K562 (cell line): ENCODE measurements at regions not wholly inside any gene's neighbourhood (a gene's known extent, or its start where the extent isn't known, plus 50 kb on each side); places are given as distances from the start of the nearest gene placed in this dataset.

Source experiments
- ATAC-seq: fragments of 200-7000 bp; cut with Tn5 transposase; 3 replicates; pipeline ENCODE4 v1.9.1; 2020; ENCODE audit warnings: moderate library complexity
- BruUV-seq: library from RNA; stranded (reverse); fragments of 400-500 nt; replicated peaks from 2 replicates; lab custom pipeline; 2021; lab: Mats Ljungman, UMichigan
- CTCF ChIA-PET: fragments of 300-600 bp; formaldehyde crosslinking; extraction: SDS; loops from one replicate; lab custom pipeline; 2021; ENCODE audit warnings: low intra/inter-chr PET ratio; lab: Yijun Ruan, JAX
- POLR2A ChIA-PET: fragments of 300-600, 350-650 bp; sonication (Branson Sonifier 250); formaldehyde crosslinking; extraction: SDS; loops from one replicate; lab custom pipeline; 2021; ENCODE audit warnings: antibody characterized with exemption, inconsistent platforms; lab: Yijun Ruan, JAX
- DNase-seq, 4 experiments: peaks; one replicate each; pipeline versions ENCODE4 v3.0.0 to v3.0.0-alpha.2; 2011 to 2018; ENCODE audit warnings: low spot score in 3 of 4, mixed read lengths in 3 of 4; ENCODE audit errors: extremely low read depth in 1 of 4
- FAIRE-seq: peaks from 2 replicates; lab custom pipeline; 2011; peaks lifted over from hg19 to GRCh38; lab: Jason Lieb, UNC
- H2AFZ ChIP-seq: 2 replicates; pipeline ENCODE4 v1.6.0; 2011; ENCODE audit warnings: low read depth, low read length, control low read depth, inconsistent platforms
- H3K27ac ChIP-seq: fragments of 200-600 bp; 3 replicates; pipeline ENCODE4 v1.8.0; 2011; ENCODE audit warnings: low read depth, mild to moderate bottlenecking, control low read depth, inconsistent platforms, low read length, moderate library complexity, mixed read lengths; ENCODE audit errors: extremely low read depth
- H3K27me3 ChIP-seq, 2 experiments: fragments of 300-600 bp in 1 of 2; 2 replicates in 1 of 2; 3 replicates in 1 of 2; pipeline versions ENCODE4 v1.6.0 to v1.8.0; 2011; ENCODE audit warnings: inconsistent platforms in 2 of 2, low read length in 2 of 2, mild to moderate bottlenecking in 1 of 2, mixed read lengths in 1 of 2, moderate library complexity in 1 of 2; ENCODE audit not compliant: control insufficient read depth in 2 of 2, insufficient read depth in 2 of 2
- H3K36me3 ChIP-seq: fragments of 300-600 bp; 3 replicates; pipeline ENCODE4 v1.8.0; 2011; ENCODE audit warnings: mild to moderate bottlenecking, low read length, inconsistent platforms; ENCODE audit not compliant: control insufficient read depth, insufficient read depth
- H3K4me1 ChIP-seq, 2 experiments: fragments of 200-600 bp in 1 of 2; replicated peaks in 1 of 2; 2 replicates in 1 of 2; 3 replicates in 1 of 2; pipeline versions ENCODE4 v1.5.1 to v1.8.0; 2011; ENCODE audit warnings: inconsistent platforms in 2 of 2, low read length in 2 of 2, mild to moderate bottlenecking in 1 of 2, mixed read lengths in 1 of 2, moderate library complexity in 1 of 2; ENCODE audit not compliant: control insufficient read depth in 2 of 2, insufficient read depth in 2 of 2
- H3K4me2 ChIP-seq: 2 replicates; pipeline ENCODE4 v1.6.1; 2011; ENCODE audit warnings: low read length, control low read depth, inconsistent platforms, mixed read lengths; ENCODE audit not compliant: insufficient read depth
- H3K4me3 ChIP-seq: fragments of 200-600 bp; sonication (generic), shearing (Covaris generic); 2 replicates; pipeline ENCODE4 v1.5.1; 2016; ENCODE audit warnings: control low read depth, inconsistent platforms
- H3K79me2 ChIP-seq: fragments of 200-600 bp; 3 replicates; pipeline ENCODE4 v1.8.0; 2011; ENCODE audit warnings: low read length, inconsistent platforms; ENCODE audit not compliant: control insufficient read depth, insufficient read depth
- H3K9ac ChIP-seq, 2 experiments: 2 replicates each; pipeline versions ENCODE4 v1.6.0 to v1.6.1; 2011; ENCODE audit warnings: low read depth in 2 of 2, low read length in 2 of 2, control low read depth in 1 of 2, inconsistent platforms in 1 of 2, mild to moderate bottlenecking in 1 of 2, mixed read lengths in 1 of 2; ENCODE audit not compliant: insufficient read depth in 1 of 2
- H3K9me1 ChIP-seq: one replicate; pipeline ENCODE4 v1.6.0; 2011; ENCODE audit warnings: inconsistent platforms, mild to moderate bottlenecking, low read length, moderate library complexity; ENCODE audit not compliant: control insufficient read depth, insufficient read depth
- H3K9me3 ChIP-seq: replicated peaks from 2 replicates; pipeline ENCODE4 v1.5.1; 2011; ENCODE audit warnings: low read depth, low read length, inconsistent platforms; ENCODE audit not compliant: control insufficient read depth, insufficient read depth
- H4K20me1 ChIP-seq: replicated peaks from 2 replicates; pipeline ENCODE4 v1.6.1; 2011; ENCODE audit warnings: low read length, inconsistent platforms, mixed read lengths; ENCODE audit not compliant: control insufficient read depth, insufficient read depth
- BHLHE40 ChIP-seq: IDR thresholded peaks from 2 replicates; pipeline ENCODE4 v1.6.1; 2011; ENCODE audit warnings: low read length, improper control_type of control experiment
- GTF2E2 ChIP-seq: fragments of 200-800 bp; sonication (Bioruptor generic); IDR thresholded peaks from 2 replicates; pipeline ENCODE4 v1.6.1; 2016; ENCODE audit warnings: missing genetic modification characterization, missing compliant biosample characterization
- HNRNPUL1 ChIP-seq: fragments of 200-400 bp; formaldehyde crosslinking; IDR thresholded peaks from 2 replicates; pipeline ENCODE4 v1.6.1; 2017; ENCODE audit warnings: low read length
- LCOR ChIP-seq: sonication (generic); formaldehyde crosslinking; IDR thresholded peaks from 2 replicates; pipeline ENCODE4 v1.8.0; 2022; ENCODE audit warnings: mild to moderate bottlenecking, missing genetic modification reagents
- MIER1 ChIP-seq: fragments of 450-650 bp; IDR thresholded peaks from 2 replicates; pipeline ENCODE4 v1.6.1; 2016; ENCODE audit warnings: antibody characterized with exemption, mild to moderate bottlenecking, low read depth
- NRF1 ChIP-seq, 2 experiments: fragments of 450-650 bp; IDR thresholded peaks in 1 of 2; conservative IDR thresholded peaks in 1 of 2; 2 replicates each; pipeline ENCODE4 v1.6.1; 2014; ENCODE audit warnings: mild to moderate bottlenecking in 2 of 2
- U2AF1 ChIP-seq: fragments of 200-400 bp; formaldehyde crosslinking; optimal IDR thresholded peaks from 2 replicates; pipeline ENCODE3; 2017; ENCODE audit warnings: mild to moderate bottlenecking, low read depth, low read length, moderate library complexity
- ZNF449 ChIP-seq: fragments of 250-450 bp; sonication (Bioruptor Pico); IDR thresholded peaks from 2 replicates; pipeline ENCODE4 v1.8.0; 2022; ENCODE audit warnings: moderate library complexity, mild to moderate bottlenecking, inconsistent platforms
- WGBS: fragments of 100-300 bp; shearing (Covaris generic); methylation state at CpG from one replicate; pipeline ENCODE4 v1.1.6; 2016; ENCODE audit warnings: low coverage, mixed read lengths; ENCODE audit not compliant: insufficient coverage; ENCODE audit errors: missing lambda C conversion rate; 5-methylcytosine and 5-hydroxymethylcytosine counted together
- in situ Hi-C: fragments of 300-500 bp; cut with MboI; formaldehyde crosslinking; loops from 4 replicates; pipeline ENCODE4 v1.15.0; 2018; ENCODE audit warnings: inconsistent platforms, mixed read lengths
- intact Hi-C: fragments of 100-400 bp; cut with micrococcal nuclease; formaldehyde crosslinking; loops from 2 replicates; pipeline ENCODE4 v1.14.2; 2022
- TF ChIP-seq, protein P1 (sequence below): fragments of 450-650 bp; formaldehyde crosslinking; IDR thresholded peaks from 2 replicates; pipeline ENCODE4 v1.4.0; 2022; ENCODE audit warnings: mild to moderate bottlenecking, moderate library complexity

GRCh38 chr12:34384693-34385092 is 362.4 kb downstream of the ALG10 start:
- ATAC-seq (no peak), FAIRE-seq (no peak), DNase-seq (no peak)
- ChIA-PET POLR2A (no interaction called here), CTCF (no interaction called here)
- H3K36me3 ChIP-seq = no peaks in the 10 kb centered on the region
- no TSS peak for BruUV-seq
- in situ Hi-C loops (no loop called here), intact Hi-C loops (no loop called here)
- no peak overlapping the region for H3K27ac ChIP-seq
- no peaks in the 10 kb centered on the region for H3K9me3 ChIP-seq
- no peak overlapping the region for H2AFZ ChIP-seq
- no peaks in the 10 kb centered on the region for H4K20me1 ChIP-seq
- no peaks in the 10 kb centered on the region for H3K9me1 ChIP-seq
- H3K9ac ChIP-seq = no peak overlapping the region
- H3K4me3 ChIP-seq = no peak overlapping the region
- WGBS = 7% methylated on average over 12 of the region's 13 CpGs
- H3K4me2 ChIP-seq = no peak overlapping the region
- no peaks in the 10 kb centered on the region for H3K79me2 ChIP-seq
- H3K4me1 ChIP-seq = peaks cover 0 to under 1% of the 10 kb centered on the region in 2 experiments; a peak in 3 of 5 replicates
- peaks cover 3 to 69% of the 10 kb centered on the region in 2 experiments; a peak in 2 of 5 replicates for H3K27me3 ChIP-seq
- TF ChIP-seq GTF2E2 (no peak), BHLHE40 (no peak), HNRNPUL1 (no peak), ZNF449 (CRISPR knock-in tag) (no peak), NRF1 (conservative IDR thresholded peaks at IDR 0.05 in 1 of 2, IDR thresholded peaks at IDR 0.05 in 1 of 2) (peak; percentile 51 to 61), U2AF1 (no peak), LCOR (CRISPR knock-in tag) (no peak), MIER1 (no peak)
- TF ChIP-seq, protein P1, sequence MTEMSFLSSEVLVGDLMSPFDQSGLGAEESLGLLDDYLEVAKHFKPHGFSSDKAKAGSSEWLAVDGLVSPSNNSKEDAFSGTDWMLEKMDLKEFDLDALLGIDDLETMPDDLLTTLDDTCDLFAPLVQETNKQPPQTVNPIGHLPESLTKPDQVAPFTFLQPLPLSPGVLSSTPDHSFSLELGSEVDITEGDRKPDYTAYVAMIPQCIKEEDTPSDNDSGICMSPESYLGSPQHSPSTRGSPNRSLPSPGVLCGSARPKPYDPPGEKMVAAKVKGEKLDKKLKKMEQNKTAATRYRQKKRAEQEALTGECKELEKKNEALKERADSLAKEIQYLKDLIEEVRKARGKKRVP (CRISPR knock-in tag) = no peak
